Osteocyte (in vitro differentiated cells): ENCODE measurements at regions not wholly inside any gene's neighbourhood (a gene's known extent, or its start where the extent isn't known, plus 50 kb on each side); places are given as distances from the start of the nearest gene placed in this dataset.

Experiments
- DNase-seq: peaks from one replicate; pipeline ENCODE4 v3.0.0; 2021; ENCODE audit warnings: mixed read lengths; ENCODE audit not compliant: unreplicated experiment; ENCODE audit errors: extremely low spot score
- H3K27ac Mint-ChIP-seq: one replicate; pipeline ENCODE4 v1.8.0; 2021; ENCODE audit warnings: mild to moderate bottlenecking, mixed read lengths; ENCODE audit not compliant: unreplicated experiment
- H3K27me3 Mint-ChIP-seq: one replicate; pipeline ENCODE4 v1.8.0; 2021; ENCODE audit warnings: mixed read lengths; ENCODE audit not compliant: unreplicated experiment
- H3K36me3 Mint-ChIP-seq: one replicate; pipeline ENCODE4 v1.8.0; 2021; ENCODE audit warnings: mixed read lengths; ENCODE audit not compliant: unreplicated experiment
- H3K4me1 Mint-ChIP-seq: one replicate; pipeline ENCODE4 v1.8.0; 2021; ENCODE audit warnings: mixed read lengths; ENCODE audit not compliant: unreplicated experiment
- H3K4me3 Mint-ChIP-seq: one replicate; pipeline ENCODE4 v1.8.0; 2021; ENCODE audit warnings: mild to moderate bottlenecking, moderate library complexity, mixed read lengths; ENCODE audit not compliant: unreplicated experiment
- H3K9me3 Mint-ChIP-seq: one replicate; pipeline ENCODE4 v1.8.0; 2021; ENCODE audit warnings: mixed read lengths; ENCODE audit not compliant: unreplicated experiment
- TF ChIP-seq, protein P1 (sequence below): fragments of 200-600 bp; sonication (generic); IDR thresholded peaks from 2 replicates; pipeline ENCODE4 v1.5.0; 2021; ENCODE audit warnings: antibody characterized with exemption, mild to moderate bottlenecking, moderate library complexity

DNA sequence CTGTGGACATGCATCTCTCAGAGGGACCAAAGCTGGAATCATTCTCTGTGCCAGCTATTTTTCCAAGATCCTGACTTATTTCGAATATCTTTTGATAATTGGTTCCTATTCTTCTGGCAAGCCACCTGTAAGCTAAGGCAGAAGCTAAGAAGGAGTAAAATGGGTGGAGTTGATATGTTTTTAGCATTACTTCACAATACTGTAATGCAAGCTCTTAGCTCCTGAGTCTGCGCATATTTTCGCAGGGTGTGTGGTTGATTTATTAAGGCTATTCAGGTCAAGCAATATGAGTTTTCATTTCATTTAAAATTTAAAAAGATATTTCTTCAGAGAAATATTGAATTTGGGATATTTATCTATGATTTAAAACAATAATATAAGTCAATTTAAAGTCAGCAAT lies 158.5 kb upstream of the ADAMTS16 start:
- no peaks in the 10 kb centered on the region for H3K9me3 Mint-ChIP-seq
- TF ChIP-seq, protein P1, sequence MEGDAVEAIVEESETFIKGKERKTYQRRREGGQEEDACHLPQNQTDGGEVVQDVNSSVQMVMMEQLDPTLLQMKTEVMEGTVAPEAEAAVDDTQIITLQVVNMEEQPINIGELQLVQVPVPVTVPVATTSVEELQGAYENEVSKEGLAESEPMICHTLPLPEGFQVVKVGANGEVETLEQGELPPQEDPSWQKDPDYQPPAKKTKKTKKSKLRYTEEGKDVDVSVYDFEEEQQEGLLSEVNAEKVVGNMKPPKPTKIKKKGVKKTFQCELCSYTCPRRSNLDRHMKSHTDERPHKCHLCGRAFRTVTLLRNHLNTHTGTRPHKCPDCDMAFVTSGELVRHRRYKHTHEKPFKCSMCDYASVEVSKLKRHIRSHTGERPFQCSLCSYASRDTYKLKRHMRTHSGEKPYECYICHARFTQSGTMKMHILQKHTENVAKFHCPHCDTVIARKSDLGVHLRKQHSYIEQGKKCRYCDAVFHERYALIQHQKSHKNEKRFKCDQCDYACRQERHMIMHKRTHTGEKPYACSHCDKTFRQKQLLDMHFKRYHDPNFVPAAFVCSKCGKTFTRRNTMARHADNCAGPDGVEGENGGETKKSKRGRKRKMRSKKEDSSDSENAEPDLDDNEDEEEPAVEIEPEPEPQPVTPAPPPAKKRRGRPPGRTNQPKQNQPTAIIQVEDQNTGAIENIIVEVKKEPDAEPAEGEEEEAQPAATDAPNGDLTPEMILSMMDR, result no peak
- no peaks in the 10 kb centered on the region for H3K27me3 Mint-ChIP-seq
- DNase-seq, result no peak
- H3K4me1 Mint-ChIP-seq, result no peaks in the 10 kb centered on the region
- H3K36me3 Mint-ChIP-seq, result no peaks in the 10 kb centered on the region
- no peak overlapping the region for H3K4me3 Mint-ChIP-seq
- H3K27ac Mint-ChIP-seq, result no peak overlapping the region

DNA sequence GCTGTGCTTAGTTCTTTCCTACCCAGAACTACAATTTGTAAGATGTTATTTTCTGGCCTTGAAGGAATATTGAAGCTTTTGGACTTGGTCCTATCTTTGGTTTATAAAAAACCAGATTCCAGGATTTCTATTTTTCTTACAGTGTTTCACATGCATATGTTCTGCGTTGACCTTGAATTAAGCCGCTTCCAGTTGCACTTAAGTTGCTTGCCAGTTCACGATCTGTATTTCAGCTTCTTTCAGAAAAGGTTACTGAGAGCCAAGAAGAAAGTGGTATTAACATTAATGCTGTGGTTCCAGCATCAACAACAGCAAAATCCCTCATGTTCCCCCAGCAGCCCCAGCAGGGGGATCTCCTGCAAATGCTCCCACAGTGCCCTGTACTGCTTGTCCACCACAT lies 156.4 kb upstream of the ADAMTS16 start:
- Mint-ChIP-seq H3K4me3 (no peak overlapping the region), H3K27ac (no peak overlapping the region), H3K4me1 (no peaks in the 10 kb centered on the region), H3K9me3 (no peaks in the 10 kb centered on the region), H3K36me3 (no peaks in the 10 kb centered on the region), H3K27me3 (no peaks in the 10 kb centered on the region)
- no peak for DNase-seq
- TF ChIP-seq, protein P1, result no peak

DNA sequence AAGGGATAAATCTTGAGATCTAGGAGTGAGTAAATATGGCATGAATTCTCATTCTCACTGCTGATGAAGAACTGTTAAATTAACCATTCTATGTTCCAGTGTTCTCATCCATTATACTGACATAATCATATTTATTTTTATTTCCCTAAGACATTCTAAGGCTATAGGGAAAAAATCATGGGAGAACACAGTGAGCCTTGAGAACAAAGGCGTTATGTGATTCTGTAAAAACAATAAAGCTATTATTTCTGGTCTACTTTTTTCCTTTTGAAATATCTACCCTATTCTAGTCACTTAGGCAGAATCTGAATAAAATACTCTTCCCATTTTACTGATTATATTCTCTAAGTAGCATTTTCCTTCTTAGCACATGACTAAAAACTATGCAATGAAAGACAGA lies 155.7 kb upstream of the ADAMTS16 start:
- H3K4me3 Mint-ChIP-seq, result no peak overlapping the region
- no peaks in the 10 kb centered on the region for H3K4me1 Mint-ChIP-seq
- no peak for DNase-seq
- no peak overlapping the region for H3K27ac Mint-ChIP-seq
- TF ChIP-seq, protein P1, result no peak
- no peaks in the 10 kb centered on the region for H3K9me3 Mint-ChIP-seq
- H3K27me3 Mint-ChIP-seq, result no peaks in the 10 kb centered on the region
- H3K36me3 Mint-ChIP-seq, result no peaks in the 10 kb centered on the region

DNA sequence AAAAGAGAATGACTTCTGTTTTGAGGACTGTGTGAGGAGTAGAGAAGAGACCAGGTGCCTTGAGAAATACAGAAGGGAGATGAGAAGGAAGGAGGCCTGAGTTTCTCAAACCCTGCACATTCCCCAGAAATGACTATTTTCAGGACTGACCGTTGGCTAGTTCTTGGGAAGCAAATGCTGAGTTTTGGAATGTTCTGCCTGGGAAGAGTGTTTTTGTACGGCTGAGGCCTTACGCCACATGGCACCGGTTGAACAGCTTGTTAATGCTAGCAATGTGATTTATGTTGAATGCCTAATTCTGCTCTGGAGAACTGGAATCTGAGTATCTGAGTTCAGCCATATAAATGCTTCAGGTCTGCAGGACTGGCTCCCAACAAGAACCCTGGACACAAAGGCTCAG lies 152.7 kb upstream of the ADAMTS16 start:
- DNase-seq, result no peak
- no peaks in the 10 kb centered on the region for H3K4me1 Mint-ChIP-seq

DNA sequence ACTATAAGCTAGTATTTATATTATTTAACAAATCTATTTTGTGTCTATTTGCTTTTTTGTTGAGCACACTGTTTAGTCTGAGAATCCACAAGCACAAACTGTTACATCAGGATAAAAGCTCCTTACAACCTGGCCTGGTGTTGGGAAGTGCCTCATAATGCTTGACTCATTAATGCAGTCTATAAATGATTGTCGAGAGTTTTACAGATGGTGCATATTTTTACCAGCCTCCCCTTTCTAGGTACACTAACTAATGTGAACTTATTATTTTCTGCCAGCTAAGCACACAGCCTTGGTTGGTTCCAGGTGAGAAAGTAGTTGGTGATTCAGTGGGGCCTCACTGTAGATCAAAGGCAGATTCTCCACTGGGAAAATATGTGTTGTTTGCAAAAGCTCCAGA lies 151.0 kb upstream of the ADAMTS16 start:
- no peaks in the 10 kb centered on the region for H3K36me3 Mint-ChIP-seq
- H3K4me1 Mint-ChIP-seq, result no peaks in the 10 kb centered on the region
- H3K9me3 Mint-ChIP-seq, result no peaks in the 10 kb centered on the region
- H3K4me3 Mint-ChIP-seq, result no peak overlapping the region
- no peak for DNase-seq
- H3K27ac Mint-ChIP-seq, result no peak overlapping the region
- no peaks in the 10 kb centered on the region for H3K27me3 Mint-ChIP-seq
- TF ChIP-seq, protein P1, result no peak

More for the DNA sequence above, 152.7 kb upstream of the ADAMTS16 start:
- Mint-ChIP-seq H3K4me3 (no peak overlapping the region), H3K36me3 (no peaks in the 10 kb centered on the region), H3K27ac (no peak overlapping the region), H3K27me3 (no peaks in the 10 kb centered on the region), H3K9me3 (no peaks in the 10 kb centered on the region)
- TF ChIP-seq, protein P1, result no peak
